ENCODE measurements at regions not wholly inside any gene's neighbourhood (a gene's known extent, or its start where the extent isn't known, plus 50 kb on each side); places are given as distances from the start of the nearest gene placed in this dataset.

DNA sequence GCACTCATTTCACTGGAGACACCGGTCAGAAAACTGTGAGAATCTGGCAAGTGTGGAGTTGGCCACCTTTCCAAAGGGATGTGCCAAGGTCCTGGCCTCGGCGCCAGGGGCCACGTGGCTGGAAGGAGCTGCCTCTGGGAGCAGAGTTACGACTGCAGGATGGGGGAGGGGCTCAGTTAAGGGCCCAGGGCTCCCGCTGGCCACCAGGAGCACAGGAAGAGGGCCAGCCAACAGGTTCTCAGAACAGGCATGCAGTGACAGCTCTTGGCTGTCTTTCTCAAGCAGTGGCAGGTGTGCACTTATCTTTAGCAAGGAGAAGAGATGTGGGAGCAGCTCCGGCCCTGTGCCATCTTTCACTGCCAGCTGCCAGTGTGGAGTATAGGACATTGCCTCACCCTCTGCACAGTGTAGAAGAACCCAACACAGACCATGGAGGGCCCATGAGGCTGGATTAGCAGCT lies 115.9 kb upstream of the RBPJ start:
- ATAC-seq = no peak

DNA sequence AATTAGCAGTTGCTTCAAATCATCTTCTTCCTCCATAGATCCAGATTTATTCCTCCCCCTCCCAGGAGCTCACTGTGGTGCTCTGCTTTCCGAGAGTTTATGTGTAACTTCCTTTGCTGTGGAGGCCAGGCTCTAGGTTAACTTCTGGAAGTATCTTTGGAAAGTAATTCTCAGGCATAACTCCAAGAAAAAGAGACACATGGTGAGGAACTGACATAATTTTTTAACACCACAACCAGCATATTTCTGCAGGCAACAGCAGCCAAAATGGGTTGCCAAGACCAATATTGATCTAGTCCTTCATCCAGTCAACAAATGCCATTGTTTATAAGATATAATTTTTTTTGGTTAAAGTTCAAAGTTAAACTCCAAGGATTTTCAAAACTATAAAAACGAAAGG lies 114.5 kb upstream of the RBPJ start:
- no peak for ATAC-seq
- TF ChIP-seq RARB (CRISPR knock-in tag; IDR thresholded peaks at IDR 0.05) = no peak
- TF ChIP-seq SNAI2 (CRISPR knock-in tag; IDR thresholded peaks at IDR 0.05) = no peak
- TF ChIP-seq, protein P1, sequence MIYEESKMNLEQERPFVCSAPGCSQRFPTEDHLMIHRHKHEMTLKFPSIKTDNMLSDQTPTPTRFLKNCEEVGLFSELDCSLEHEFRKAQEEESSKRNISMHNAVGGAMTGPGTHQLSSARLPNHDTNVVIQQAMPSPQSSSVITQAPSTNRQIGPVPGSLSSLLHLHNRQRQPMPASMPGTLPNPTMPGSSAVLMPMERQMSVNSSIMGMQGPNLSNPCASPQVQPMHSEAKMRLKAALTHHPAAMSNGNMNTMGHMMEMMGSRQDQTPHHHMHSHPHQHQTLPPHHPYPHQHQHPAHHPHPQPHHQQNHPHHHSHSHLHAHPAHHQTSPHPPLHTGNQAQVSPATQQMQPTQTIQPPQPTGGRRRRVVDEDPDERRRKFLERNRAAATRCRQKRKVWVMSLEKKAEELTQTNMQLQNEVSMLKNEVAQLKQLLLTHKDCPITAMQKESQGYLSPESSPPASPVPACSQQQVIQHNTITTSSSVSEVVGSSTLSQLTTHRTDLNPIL (CRISPR knock-in tag; IDR thresholded peaks at IDR 0.05; ENCODE audit: low read depth) = no peak
- no peak for TF ChIP-seq ZC3H10 (CRISPR knock-in tag; IDR thresholded peaks at IDR 0.05)
- TF ChIP-seq ZNF8 (CRISPR knock-in tag; IDR thresholded peaks at IDR 0.05) = no peak
- TF ChIP-seq ISL1 (CRISPR knock-in tag; IDR thresholded peaks at IDR 0.05) = no peak
- TF ChIP-seq TOX (CRISPR knock-in tag; IDR thresholded peaks at IDR 0.05; ENCODE audit: borderline replicate concordance) = no peak
- no peak for TF ChIP-seq ZNF565 (CRISPR knock-in tag; conservative IDR thresholded peaks at IDR 0.05; ENCODE audit: low read depth)
- TF ChIP-seq, protein P2, sequence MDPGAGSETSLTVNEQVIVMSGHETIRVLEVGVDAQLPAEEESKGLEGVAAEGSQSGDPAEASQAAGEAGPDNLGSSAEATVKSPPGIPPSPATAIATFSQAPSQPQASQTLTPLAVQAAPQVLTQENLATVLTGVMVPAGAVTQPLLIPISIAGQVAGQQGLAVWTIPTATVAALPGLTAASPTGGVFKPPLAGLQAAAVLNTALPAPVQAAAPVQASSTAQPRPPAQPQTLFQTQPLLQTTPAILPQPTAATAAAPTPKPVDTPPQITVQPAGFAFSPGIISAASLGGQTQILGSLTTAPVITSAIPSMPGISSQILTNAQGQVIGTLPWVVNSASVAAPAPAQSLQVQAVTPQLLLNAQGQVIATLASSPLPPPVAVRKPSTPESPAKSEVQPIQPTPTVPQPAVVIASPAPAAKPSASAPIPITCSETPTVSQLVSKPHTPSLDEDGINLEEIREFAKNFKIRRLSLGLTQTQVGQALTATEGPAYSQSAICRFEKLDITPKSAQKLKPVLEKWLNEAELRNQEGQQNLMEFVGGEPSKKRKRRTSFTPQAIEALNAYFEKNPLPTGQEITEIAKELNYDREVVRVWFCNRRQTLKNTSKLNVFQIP (CRISPR knock-in tag; IDR thresholded peaks at IDR 0.05; ENCODE audit: borderline replicate concordance, low read depth) = no peak
- no peak for TF ChIP-seq TCF4 (CRISPR knock-in tag; IDR thresholded peaks at IDR 0.05; ENCODE audit: borderline replicate concordance)
- TF ChIP-seq BACH2 (CRISPR knock-in tag; IDR thresholded peaks at IDR 0.05; ENCODE audit: borderline replicate concordance) = no peak
- TF ChIP-seq PPARA (CRISPR knock-in tag; IDR thresholded peaks at IDR 0.05; ENCODE audit: borderline replicate concordance) = no peak
- no peak for TF ChIP-seq ARNTL (CRISPR knock-in tag; IDR thresholded peaks at IDR 0.05; ENCODE audit: borderline replicate concordance, low read depth)
- TF ChIP-seq ESRRG (CRISPR knock-in tag; IDR thresholded peaks at IDR 0.05) = no peak

More for the DNA sequence above, 115.9 kb upstream of the RBPJ start:
- no peak for TF ChIP-seq GLIS3 (CRISPR knock-in tag; IDR thresholded peaks at IDR 0.05)
- TF ChIP-seq, protein P3, sequence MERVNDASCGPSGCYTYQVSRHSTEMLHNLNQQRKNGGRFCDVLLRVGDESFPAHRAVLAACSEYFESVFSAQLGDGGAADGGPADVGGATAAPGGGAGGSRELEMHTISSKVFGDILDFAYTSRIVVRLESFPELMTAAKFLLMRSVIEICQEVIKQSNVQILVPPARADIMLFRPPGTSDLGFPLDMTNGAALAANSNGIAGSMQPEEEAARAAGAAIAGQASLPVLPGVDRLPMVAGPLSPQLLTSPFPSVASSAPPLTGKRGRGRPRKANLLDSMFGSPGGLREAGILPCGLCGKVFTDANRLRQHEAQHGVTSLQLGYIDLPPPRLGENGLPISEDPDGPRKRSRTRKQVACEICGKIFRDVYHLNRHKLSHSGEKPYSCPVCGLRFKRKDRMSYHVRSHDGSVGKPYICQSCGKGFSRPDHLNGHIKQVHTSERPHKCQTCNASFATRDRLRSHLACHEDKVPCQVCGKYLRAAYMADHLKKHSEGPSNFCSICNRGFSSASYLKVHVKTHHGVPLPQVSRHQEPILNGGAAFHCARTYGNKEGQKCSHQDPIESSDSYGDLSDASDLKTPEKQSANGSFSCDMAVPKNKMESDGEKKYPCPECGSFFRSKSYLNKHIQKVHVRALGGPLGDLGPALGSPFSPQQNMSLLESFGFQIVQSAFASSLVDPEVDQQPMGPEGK (CRISPR knock-in tag; IDR thresholded peaks at IDR 0.05; ENCODE audit: borderline replicate concordance) = no peak
- TF ChIP-seq, protein P4, sequence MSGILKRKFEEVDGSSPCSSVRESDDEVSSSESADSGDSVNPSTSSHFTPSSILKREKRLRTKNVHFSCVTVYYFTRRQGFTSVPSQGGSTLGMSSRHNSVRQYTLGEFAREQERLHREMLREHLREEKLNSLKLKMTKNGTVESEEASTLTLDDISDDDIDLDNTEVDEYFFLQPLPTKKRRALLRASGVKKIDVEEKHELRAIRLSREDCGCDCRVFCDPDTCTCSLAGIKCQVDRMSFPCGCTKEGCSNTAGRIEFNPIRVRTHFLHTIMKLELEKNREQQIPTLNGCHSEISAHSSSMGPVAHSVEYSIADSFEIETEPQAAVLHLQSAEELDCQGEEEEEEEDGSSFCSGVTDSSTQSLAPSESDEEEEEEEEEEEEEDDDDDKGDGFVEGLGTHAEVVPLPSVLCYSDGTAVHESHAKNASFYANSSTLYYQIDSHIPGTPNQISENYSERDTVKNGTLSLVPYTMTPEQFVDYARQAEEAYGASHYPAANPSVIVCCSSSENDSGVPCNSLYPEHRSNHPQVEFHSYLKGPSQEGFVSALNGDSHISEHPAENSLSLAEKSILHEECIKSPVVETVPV (CRISPR knock-in tag; IDR thresholded peaks at IDR 0.05) = no peak

DNA sequence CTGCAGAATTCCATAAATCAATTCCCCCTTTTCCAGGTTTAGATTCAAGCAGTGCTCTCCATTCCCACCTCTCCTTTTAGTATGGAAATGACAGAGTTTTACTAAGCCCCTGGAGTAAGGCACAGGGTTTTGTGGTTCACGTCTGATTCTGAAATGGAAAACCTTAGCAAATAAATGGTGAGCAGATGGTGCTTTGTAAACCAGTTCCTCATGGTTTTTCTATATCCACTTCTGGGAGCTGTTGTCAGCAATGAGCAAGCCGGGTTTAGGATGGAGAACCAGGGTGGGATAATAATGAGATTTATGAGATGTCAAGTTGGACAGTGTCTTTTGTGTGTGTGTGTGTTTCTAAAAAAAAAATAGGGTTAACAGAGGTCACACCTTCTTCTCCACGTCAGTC lies 113.8 kb upstream of the RBPJ start:
- TF ChIP-seq, protein P5, sequence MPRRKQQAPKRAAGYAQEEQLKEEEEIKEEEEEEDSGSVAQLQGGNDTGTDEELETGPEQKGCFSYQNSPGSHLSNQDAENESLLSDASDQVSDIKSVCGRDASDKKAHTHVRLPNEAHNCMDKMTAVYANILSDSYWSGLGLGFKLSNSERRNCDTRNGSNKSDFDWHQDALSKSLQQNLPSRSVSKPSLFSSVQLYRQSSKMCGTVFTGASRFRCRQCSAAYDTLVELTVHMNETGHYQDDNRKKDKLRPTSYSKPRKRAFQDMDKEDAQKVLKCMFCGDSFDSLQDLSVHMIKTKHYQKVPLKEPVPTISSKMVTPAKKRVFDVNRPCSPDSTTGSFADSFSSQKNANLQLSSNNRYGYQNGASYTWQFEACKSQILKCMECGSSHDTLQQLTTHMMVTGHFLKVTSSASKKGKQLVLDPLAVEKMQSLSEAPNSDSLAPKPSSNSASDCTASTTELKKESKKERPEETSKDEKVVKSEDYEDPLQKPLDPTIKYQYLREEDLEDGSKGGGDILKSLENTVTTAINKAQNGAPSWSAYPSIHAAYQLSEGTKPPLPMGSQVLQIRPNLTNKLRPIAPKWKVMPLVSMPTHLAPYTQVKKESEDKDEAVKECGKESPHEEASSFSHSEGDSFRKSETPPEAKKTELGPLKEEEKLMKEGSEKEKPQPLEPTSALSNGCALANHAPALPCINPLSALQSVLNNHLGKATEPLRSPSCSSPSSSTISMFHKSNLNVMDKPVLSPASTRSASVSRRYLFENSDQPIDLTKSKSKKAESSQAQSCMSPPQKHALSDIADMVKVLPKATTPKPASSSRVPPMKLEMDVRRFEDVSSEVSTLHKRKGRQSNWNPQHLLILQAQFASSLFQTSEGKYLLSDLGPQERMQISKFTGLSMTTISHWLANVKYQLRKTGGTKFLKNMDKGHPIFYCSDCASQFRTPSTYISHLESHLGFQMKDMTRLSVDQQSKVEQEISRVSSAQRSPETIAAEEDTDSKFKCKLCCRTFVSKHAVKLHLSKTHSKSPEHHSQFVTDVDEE (CRISPR knock-in tag; IDR thresholded peaks at IDR 0.05) = no peak
- no peak for TF ChIP-seq TOX (CRISPR knock-in tag; IDR thresholded peaks at IDR 0.05; ENCODE audit: borderline replicate concordance)
- no peak for TF ChIP-seq ZFP3 (CRISPR knock-in tag; IDR thresholded peaks at IDR 0.05)
- no peak for TF ChIP-seq ZFP30 (CRISPR knock-in tag; IDR thresholded peaks at IDR 0.05)
- no peak for TF ChIP-seq ARNTL (CRISPR knock-in tag; IDR thresholded peaks at IDR 0.05; ENCODE audit: borderline replicate concordance, low read depth)
- TF ChIP-seq, protein P1 (CRISPR knock-in tag; IDR thresholded peaks at IDR 0.05; ENCODE audit: low read depth) = no peak
- TF ChIP-seq OSR1 (CRISPR knock-in tag; IDR thresholded peaks at IDR 0.05) = no peak
- TF ChIP-seq CSDC2 (CRISPR knock-in tag; IDR thresholded peaks at IDR 0.05) = no peak
- TF ChIP-seq SNAI2 (CRISPR knock-in tag; IDR thresholded peaks at IDR 0.05) = no peak
- TF ChIP-seq PPARA (CRISPR knock-in tag; IDR thresholded peaks at IDR 0.05; ENCODE audit: borderline replicate concordance) = no peak
- no peak for TF ChIP-seq GLIS3 (CRISPR knock-in tag; IDR thresholded peaks at IDR 0.05)
- TF ChIP-seq ESRRG (CRISPR knock-in tag; IDR thresholded peaks at IDR 0.05) = no peak
- no peak for ATAC-seq
